Bronchial epithelial cell (primary cell): ENCODE measurements at regions not wholly inside any gene's neighbourhood (a gene's known extent, or its start where the extent isn't known, plus 50 kb on each side); places are given as distances from the start of the nearest gene placed in this dataset.

Source experiments
- DNase-seq: peaks from one replicate; pipeline ENCODE4 v3.0.0-alpha.2; 2010; ENCODE audit warnings: low read depth
- FAIRE-seq: peaks from 2 replicates; lab custom pipeline; 2011; peaks lifted over from hg19 to GRCh38; lab: Jason Lieb, UNC
- H3K27me3 ChIP-seq: 2 replicates; pipeline ENCODE4 v1.5.1; 2011; ENCODE audit warnings: low read length; ENCODE audit not compliant: control insufficient read depth, insufficient read depth
- H3K36me3 ChIP-seq: 2 replicates; pipeline ENCODE4 v1.5.1; 2011; ENCODE audit warnings: low read length; ENCODE audit not compliant: control insufficient read depth, insufficient read depth
- H3K4me3 ChIP-seq: 2 replicates; pipeline ENCODE4 v1.5.1; 2011; ENCODE audit warnings: mild to moderate bottlenecking, low read depth, low read length, control low read depth
- CTCF ChIP-seq: IDR thresholded peaks from 2 replicates; pipeline ENCODE4 v1.5.1; 2011; ENCODE audit warnings: mild to moderate bottlenecking, moderate library complexity, low read length, control low read depth, inconsistent platforms; ENCODE audit not compliant: insufficient read depth, severe bottlenecking

- DNase-seq: peak; percentile 100
These were observed 85.7 kb upstream of the NEDD9 start for GRCh38 chr6:11317885-11318771.

GRCh38 chr6:11315743-11316437, 83.4 kb upstream of the NEDD9 start:
- H3K27me3 ChIP-seq: no peaks in the 10 kb centered on the region
- FAIRE-seq (no peak), DNase-seq (peak; percentile 98)
- no peak overlapping the region for H3K4me3 ChIP-seq
- no peak for TF ChIP-seq CTCF
- H3K36me3 ChIP-seq: no peaks in the 10 kb centered on the region

More at GRCh38 chr6:11317885-11318771, 85.7 kb upstream of the NEDD9 start:
- TF ChIP-seq CTCF: no peak
- FAIRE-seq: no peak
- no peaks in the 10 kb centered on the region for H3K27me3 ChIP-seq
- H3K4me3 ChIP-seq: no peak overlapping the region
- no peaks in the 10 kb centered on the region for H3K36me3 ChIP-seq

- no peak for TF ChIP-seq CTCF
- FAIRE-seq: no peak
These were observed 80.7 kb upstream of the NEDD9 start for GRCh38 chr6:11313207-11313606.

GRCh38 chr6:11311970-11312369, 79.5 kb upstream of the NEDD9 start:
- DNase-seq (no peak), FAIRE-seq (no peak)
- TF ChIP-seq CTCF: no peak
- H3K4me3 ChIP-seq: no peak overlapping the region
- no peaks in the 10 kb centered on the region for H3K27me3 ChIP-seq
- no peaks in the 10 kb centered on the region for H3K36me3 ChIP-seq

More at GRCh38 chr6:11313207-11313606, 80.7 kb upstream of the NEDD9 start:
- Histone ChIP-seq H3K4me3 (no peak overlapping the region), H3K36me3 (no peaks in the 10 kb centered on the region), H3K27me3 (no peaks in the 10 kb centered on the region)
- no peak for DNase-seq

- no peaks in the 10 kb centered on the region for H3K36me3 ChIP-seq
- no peak overlapping the region for H3K4me3 ChIP-seq
- H3K27me3 ChIP-seq: no peaks in the 10 kb centered on the region
- DNase-seq (no peak), FAIRE-seq (no peak)
- no peak for TF ChIP-seq CTCF
These were observed 77.6 kb upstream of the NEDD9 start for GRCh38 chr6:11309947-11310665.
